Choroid plexus epithelial cell (primary cell): ENCODE measurements at regions not wholly inside any gene's neighbourhood (a gene's known extent, or its start where the extent isn't known, plus 50 kb on each side); places are given as distances from the start of the nearest gene placed in this dataset.

Experiments used
- DNase-seq: peaks from one replicate; pipeline ENCODE4 v3.0.0-alpha.2; 2010; ENCODE audit warnings: low read depth
- H3K4me3 ChIP-seq: 2 replicates; pipeline ENCODE4 v1.5.1; 2011; ENCODE audit warnings: low read depth, mild to moderate bottlenecking, control low read depth, low read length, moderate library complexity
- CTCF ChIP-seq: conservative IDR thresholded peaks from 2 replicates; pipeline ENCODE4 v1.5.1; 2011; ENCODE audit warnings: low read depth, mild to moderate bottlenecking, control low read depth, inconsistent platforms, low read length, moderate library complexity

- H3K4me3 ChIP-seq, result no peak overlapping the region
- no peak for DNase-seq
- TF ChIP-seq CTCF, result no peak
Observed at GRCh38 chr13:75149776-75150175, 332.2 kb downstream of the TBC1D4 start.

DNA sequence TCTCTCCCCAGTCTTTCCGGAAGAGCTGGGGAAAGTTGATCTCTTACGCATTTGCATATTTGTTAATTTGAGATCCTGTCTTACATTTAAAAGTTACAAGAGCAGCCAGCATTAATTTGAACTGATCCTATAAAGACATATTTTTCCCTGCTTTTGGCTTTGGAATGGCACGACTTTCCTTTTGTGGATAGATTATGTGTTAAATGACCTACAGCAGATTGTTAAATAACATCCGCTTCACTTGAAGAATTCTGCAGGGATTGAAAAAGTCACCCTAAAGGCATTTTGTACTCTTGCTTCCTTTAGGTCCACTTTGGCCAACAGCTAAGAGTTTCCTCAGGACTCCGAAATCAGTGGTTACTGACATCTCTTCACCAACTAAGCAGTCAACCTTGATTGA lies 334.0 kb downstream of the TBC1D4 start:
- DNase-seq, result no peak
- TF ChIP-seq CTCF, result no peak

DNA sequence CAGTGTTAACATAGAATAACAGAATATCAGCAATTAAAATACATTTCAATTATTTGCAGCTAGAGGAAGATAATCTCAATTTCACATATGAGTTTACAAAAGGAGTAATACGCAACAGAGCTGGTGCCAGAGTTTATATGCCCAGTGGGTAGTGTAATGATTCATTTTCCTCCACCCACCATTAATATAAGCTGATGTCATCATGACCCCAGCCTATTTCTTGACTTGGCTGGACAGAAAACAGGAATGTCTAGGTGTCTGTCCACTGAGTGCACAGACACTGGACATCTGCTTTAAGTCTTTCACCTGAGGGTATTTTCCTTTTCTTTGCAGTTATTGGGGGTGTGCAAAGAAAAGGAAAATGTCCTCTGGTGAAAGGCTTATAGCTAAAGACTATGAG lies 335.5 kb downstream of the TBC1D4 start:
- DNase-seq, result no peak
- H3K4me3 ChIP-seq, result no peak overlapping the region
- TF ChIP-seq CTCF, result no peak

More for the DNA sequence above, 334.0 kb downstream of the TBC1D4 start:
- no peak overlapping the region for H3K4me3 ChIP-seq

- TF ChIP-seq CTCF, result no peak
- no peak overlapping the region for H3K4me3 ChIP-seq
- DNase-seq, result peak; percentile 52
Observed at GRCh38 chr13:75145927-75146326, 336.0 kb downstream of the TBC1D4 start.

GRCh38 chr13:75139291-75139690 lies 342.7 kb downstream of the TBC1D4 start:
- peak; percentile 85 for DNase-seq
- TF ChIP-seq CTCF, result no peak
- H3K4me3 ChIP-seq, result no peak overlapping the region

- H3K4me3 ChIP-seq, result no peak overlapping the region
- peak; percentile 23 for DNase-seq
- TF ChIP-seq CTCF, result no peak
Observed at GRCh38 chr13:75137911-75138571, 343.9 kb downstream of the TBC1D4 start.

DNA sequence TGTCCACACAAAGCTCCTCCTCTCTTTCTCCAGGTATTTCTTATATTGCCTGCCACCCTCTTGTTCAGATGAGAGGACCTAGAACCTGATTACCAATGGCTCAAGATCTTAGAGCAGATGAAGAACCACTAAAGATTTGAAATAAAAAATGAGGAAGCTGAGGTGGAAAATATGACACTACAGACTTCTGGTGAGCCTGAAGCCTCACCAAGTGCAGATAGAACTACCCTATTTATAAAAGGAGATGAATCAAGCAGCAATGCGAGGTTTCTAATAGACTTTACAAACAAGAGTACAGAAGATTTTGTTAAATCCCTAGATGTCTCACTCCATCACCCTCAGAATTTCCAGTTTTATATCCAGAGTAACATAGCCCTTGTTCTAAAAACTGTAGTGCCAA lies 345.8 kb downstream of the TBC1D4 start:
- peak; percentile 15 for DNase-seq
- no peak for TF ChIP-seq CTCF
- no peak overlapping the region for H3K4me3 ChIP-seq
